ENCODE measurements at regions not wholly inside any gene's neighbourhood (a gene's known extent, or its start where the extent isn't known, plus 50 kb on each side); places are given as distances from the start of the nearest gene placed in this dataset.

DNA sequence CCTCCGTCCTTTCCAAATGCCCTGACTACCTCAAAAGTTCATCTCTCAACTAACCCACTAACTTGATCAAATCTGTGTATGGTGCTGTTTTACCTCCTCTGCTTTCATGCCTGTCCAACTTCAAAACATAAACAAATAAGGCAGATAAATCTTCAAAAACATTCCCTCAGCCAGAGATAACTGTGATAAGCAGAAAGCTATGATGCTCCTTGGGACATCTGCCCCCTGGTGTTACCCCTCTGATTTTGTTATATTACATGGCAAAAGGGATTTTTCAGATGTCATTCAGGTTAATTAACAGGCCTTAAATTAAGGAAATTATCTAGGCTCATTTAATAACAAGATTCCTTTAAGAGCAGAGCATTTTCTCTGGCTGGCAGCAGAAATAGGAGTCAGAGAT lies 810.8 kb upstream of the CHAC2 start:
- Histone ChIP-seq H3K4me3 (no peak overlapping the region), H3K4me1 (no peaks in the 10 kb centered on the region), H3K4me2 (no peak overlapping the region), H3K9me3 (no peaks in the 10 kb centered on the region), H3K27ac (no peak overlapping the region)
- DNase-seq (ENCODE audit: low read depth in 1 of 2, low spot score in 1 of 2) (no peak), FAIRE-seq (no peak), ATAC-seq (no peak)
- ChIA-PET CTCF (no interaction called here), POLR2A (no interaction called here)
- TF ChIP-seq FOSB (CRISPR knock-in tag; IDR thresholded peaks at IDR 0.05) (no peak), CEBPB (IDR thresholded peaks at IDR 0.05) (no peak), EHF (CRISPR knock-in tag; IDR thresholded peaks at IDR 0.05) (no peak), SMC3 (IDR thresholded peaks at IDR 0.05) (peak; percentile 28; the same call in 1 of the 3 replicates), CTCF (IDR thresholded peaks at IDR 0.05) (no peak; the same call in 2 of the 3 replicates), KDM5A (IDR thresholded peaks at IDR 0.05) (no peak)
- 37% methylated on average over 1 of the region's 1 CpG for WGBS (ENCODE audit: missing lambda C conversion rate)

DNA sequence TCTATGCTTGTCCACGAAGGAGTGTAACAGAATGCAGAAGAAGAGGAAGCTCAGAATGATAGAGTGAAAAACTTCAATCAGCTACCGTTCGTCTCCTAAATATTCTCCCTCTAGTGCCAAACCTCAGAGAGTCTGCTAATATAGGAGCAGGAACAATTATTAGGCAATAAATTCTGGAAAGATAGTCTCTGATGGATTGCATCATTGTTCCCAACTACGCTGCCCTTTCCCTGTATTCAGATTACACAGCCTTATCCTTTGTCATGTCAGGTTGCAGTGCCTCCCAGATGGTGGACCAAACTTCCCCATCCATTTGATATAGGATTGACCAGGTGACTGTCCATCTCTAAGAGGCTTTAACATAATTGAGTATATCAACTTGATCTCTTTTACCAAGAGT lies 811.5 kb upstream of the CHAC2 start:
- no peak for DNase-seq (ENCODE audit: low read depth in 1 of 2, low spot score in 1 of 2)
- no peak for ATAC-seq
- no peaks in the 10 kb centered on the region for H3K4me1 ChIP-seq
- no peak overlapping the region for H3K27ac ChIP-seq
- POLR2A ChIA-PET: no interaction called here
- FAIRE-seq: no peak
- no peak overlapping the region for H3K4me2 ChIP-seq
- no peak overlapping the region for H3K4me3 ChIP-seq
- CTCF ChIA-PET: no interaction called here
- no peaks in the 10 kb centered on the region; the same call in 2 of the 3 replicates for H3K9me3 ChIP-seq
- 30% methylated on average over 4 of the region's 4 CpGs for WGBS (ENCODE audit: missing lambda C conversion rate)
- TF ChIP-seq CEBPB (IDR thresholded peaks at IDR 0.05) (0 out of 4 replicates have a peak, but pooled peaks of 1 of the 2 experiments have one; percentile 12), TFCP2L1 (CRISPR knock-in tag; IDR thresholded peaks at IDR 0.05) (no peak)

DNA sequence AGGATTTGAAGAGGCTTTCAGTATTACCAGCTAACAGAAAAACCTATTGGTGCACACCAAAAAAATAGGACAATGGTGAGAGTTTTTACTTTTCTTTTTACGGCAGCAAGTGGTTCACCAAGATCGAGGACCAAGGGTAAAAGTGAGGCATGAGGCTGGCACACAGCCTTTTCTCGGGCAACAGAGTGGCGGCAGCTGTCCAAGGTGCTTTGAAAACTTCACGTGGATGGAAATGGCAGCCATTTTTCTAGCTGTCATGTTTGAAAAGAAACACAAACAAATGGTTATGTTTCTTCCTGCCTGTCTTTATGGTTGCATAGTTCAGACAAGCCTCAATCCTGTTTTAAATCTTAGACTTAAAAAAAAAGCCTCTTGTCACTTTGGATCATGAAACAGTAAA lies 812.5 kb upstream of the CHAC2 start:
- Histone ChIP-seq H3K9me3 (peaks cover 4% of the 10 kb centered on the region; the same call in 2 of the 3 replicates), H3K27ac (no peak overlapping the region), H3K4me1 (no peaks in the 10 kb centered on the region), H3K4me3 (no peak overlapping the region), H3K4me2 (no peak overlapping the region)
- no peak for ATAC-seq
- no peak for FAIRE-seq
- ChIA-PET CTCF (interaction anchor here (1.6 kb wide), 1 partner anchor 9 kb away, joined by 5 read pairs; no protein-coding TSS in a partner anchor), POLR2A (no interaction called here)
- TF ChIP-seq REST (IDR thresholded peaks at IDR 0.05) (peak; percentile 82), ESRRA (IDR thresholded peaks at IDR 0.05; ENCODE audit: borderline replicate concordance, low read length) (no peak)
- WGBS (ENCODE audit: missing lambda C conversion rate): 18% methylated on average over 5 of the region's 5 CpGs
- DNase-seq (ENCODE audit: low read depth in 1 of 2, low spot score in 1 of 2): no peak

GRCh38 chr2:52940101-52940500 lies 827.5 kb upstream of the CHAC2 start:
- ATAC-seq: no peak

More at GRCh38 chr2:52940101-52940500, 827.5 kb upstream of the CHAC2 start:
- no peak overlapping the region for H3K4me3 ChIP-seq
- TF ChIP-seq ZNF302 (CRISPR knock-in tag; IDR thresholded peaks at IDR 0.05) (no peak), KDM1A (IDR thresholded peaks at IDR 0.05; ENCODE audit: low read depth) (no peak), SMC3 (IDR thresholded peaks at IDR 0.05) (no peak), NR3C1 (IDR thresholded peaks at IDR 0.05) (no peak), FOSB (CRISPR knock-in tag; IDR thresholded peaks at IDR 0.05) (no peak), POLR2AphosphoS2 (conservative IDR thresholded peaks at IDR 0.05; ENCODE audit: low read length) (no peak), REST (IDR thresholded peaks at IDR 0.05) (no peak), POLR2A (IDR thresholded peaks at IDR 0.05; ENCODE audit: low read length) (no peak), PBX3 (IDR thresholded peaks at IDR 0.05) (no peak), CBX8 (IDR thresholded peaks at IDR 0.05) (no peak), JUN (IDR thresholded peaks at IDR 0.05) (no peak), CEBPB (IDR thresholded peaks at IDR 0.05) (no peak)
- TF ChIP-seq, protein P1, sequence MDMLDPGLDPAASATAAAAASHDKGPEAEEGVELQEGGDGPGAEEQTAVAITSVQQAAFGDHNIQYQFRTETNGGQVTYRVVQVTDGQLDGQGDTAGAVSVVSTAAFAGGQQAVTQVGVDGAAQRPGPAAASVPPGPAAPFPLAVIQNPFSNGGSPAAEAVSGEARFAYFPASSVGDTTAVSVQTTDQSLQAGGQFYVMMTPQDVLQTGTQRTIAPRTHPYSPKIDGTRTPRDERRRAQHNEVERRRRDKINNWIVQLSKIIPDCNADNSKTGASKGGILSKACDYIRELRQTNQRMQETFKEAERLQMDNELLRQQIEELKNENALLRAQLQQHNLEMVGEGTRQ (IDR thresholded peaks at IDR 0.05): no peak
- H3K4me1 ChIP-seq: peaks cover 14% of the 10 kb centered on the region; the same call in 2 of the 3 replicates
- H3K9me3 ChIP-seq: no peaks in the 10 kb centered on the region
- CTCF ChIA-PET: no interaction called here
- WGBS (ENCODE audit: missing lambda C conversion rate): 58% methylated on average over 2 of the region's 2 CpGs
- no peak for DNase-seq (ENCODE audit: low read depth in 1 of 2, low spot score in 1 of 2)
- no peak for FAIRE-seq
- H3K27ac ChIP-seq: no peak overlapping the region
- POLR2A ChIA-PET: no interaction called here
- no peak overlapping the region for H3K4me2 ChIP-seq

All from A549 (cell line).